GM23338 (cell line): ENCODE measurements at regions not wholly inside any gene's neighbourhood (a gene's known extent, or its start where the extent isn't known, plus 50 kb on each side); places are given as distances from the start of the nearest gene placed in this dataset.

Experiments used
- ATAC-seq: fragments of 200-7000 bp; cut with Tn5 transposase; 3 replicates; pipeline ENCODE4 v1.9.1; 2020
- DNase-seq: peaks from one replicate; pipeline ENCODE4 v3.0.0-alpha.2; 2015; ENCODE audit warnings: low spot score
- H2AFZ ChIP-seq: fragments of 200-600 bp; sonication (generic); 2 replicates; pipeline ENCODE4 v1.8.0; 2016; ENCODE audit warnings: antibody characterized with exemption, mild to moderate bottlenecking, moderate library complexity
- H3F3A ChIP-seq: fragments of 200-600 bp; sonication (generic); replicated peaks from 2 replicates; pipeline ENCODE4 v1.8.0; 2017; ENCODE audit warnings: antibody characterized with exemption, mixed run types, low read depth
- H3K27ac ChIP-seq: fragments of 200-600 bp; sonication (generic); 2 replicates; pipeline ENCODE4 v1.6.1; 2016; ENCODE audit warnings: low read depth
- H3K27me3 ChIP-seq: fragments of 200-600 bp; sonication (generic); 2 replicates; pipeline ENCODE4 v1.8.0; 2016; ENCODE audit warnings: mild to moderate bottlenecking, mixed run types, moderate library complexity; ENCODE audit not compliant: insufficient read depth
- H3K36me3 ChIP-seq: fragments of 200-600 bp; sonication (generic); 2 replicates; pipeline ENCODE4 v1.8.0; 2016; ENCODE audit warnings: mild to moderate bottlenecking; ENCODE audit not compliant: insufficient read depth
- H3K4me1 ChIP-seq: fragments of 200-600 bp; sonication (generic); 2 replicates; pipeline ENCODE4 v1.8.0; 2016; ENCODE audit warnings: mild to moderate bottlenecking, moderate library complexity; ENCODE audit not compliant: insufficient read depth
- H3K4me2 ChIP-seq: fragments of 200-600 bp; sonication (generic); 2 replicates; pipeline ENCODE4 v1.7.1; 2017; ENCODE audit warnings: mixed run types
- H3K4me3 ChIP-seq: fragments of 200-600 bp; sonication (generic); 2 replicates; pipeline ENCODE4 v1.6.1; 2016; ENCODE audit warnings: mixed run types
- H3K79me2 ChIP-seq: fragments of 200-600 bp; sonication (generic); replicated peaks from 2 replicates; pipeline ENCODE4 v1.8.0; 2017; ENCODE audit warnings: mild to moderate bottlenecking; ENCODE audit not compliant: insufficient read depth
- H3K9me2 ChIP-seq: fragments of 200-600 bp; sonication (generic); 2 replicates; pipeline ENCODE4 v1.8.0; 2017; ENCODE audit not compliant: insufficient read depth
- H4K20me1 ChIP-seq: fragments of 200-600 bp; sonication (generic); replicated peaks from 2 replicates; pipeline ENCODE4 v1.8.0; 2017; ENCODE audit warnings: mild to moderate bottlenecking; ENCODE audit not compliant: insufficient read depth
- H3K27ac Mint-ChIP-seq: 2 replicates; pipeline ENCODE4 v1.8.0; 2020; ENCODE audit warnings: inconsistent platforms, mild to moderate bottlenecking, moderate library complexity, mixed read lengths
- H3K27me3 Mint-ChIP-seq: 3 replicates; pipeline ENCODE4 v1.8.0; 2022; ENCODE audit warnings: low read depth, mild to moderate bottlenecking, moderate library complexity, mixed read lengths, inconsistent platforms; ENCODE audit not compliant: insufficient read depth, poor library complexity
- H3K36me3 Mint-ChIP-seq: 3 replicates; pipeline ENCODE4 v1.8.0; 2021; ENCODE audit warnings: low read depth, mild to moderate bottlenecking, inconsistent platforms, moderate library complexity, mixed read lengths
- H3K4me1 Mint-ChIP-seq: 3 replicates; pipeline ENCODE4 v1.8.0; 2020; ENCODE audit warnings: mild to moderate bottlenecking, inconsistent platforms, mixed read lengths
- H3K4me3 Mint-ChIP-seq: 3 replicates; pipeline ENCODE4 v1.8.0; 2021; ENCODE audit warnings: moderate library complexity, mild to moderate bottlenecking, inconsistent platforms, mixed read lengths
- H3K9me3 Mint-ChIP-seq: 3 replicates; pipeline ENCODE4 v1.8.0; 2020; ENCODE audit warnings: moderate library complexity, mild to moderate bottlenecking, inconsistent platforms, mixed read lengths
- CREB1 ChIP-seq: fragments of 250-450 bp; sonication (Bioruptor Pico); IDR thresholded peaks from 2 replicates; pipeline ENCODE4 v1.5.0; 2020; ENCODE audit warnings: low read depth, mild to moderate bottlenecking, moderate library complexity
- EZH2 ChIP-seq: fragments of 200-600 bp; sonication (generic); IDR thresholded peaks from one replicate; pipeline ENCODE4 v1.8.0; 2017; ENCODE audit warnings: antibody characterized with exemption, mild to moderate bottlenecking, low read depth; ENCODE audit not compliant: unreplicated experiment
- JUNB ChIP-seq: IDR thresholded peaks from one replicate; pipeline ENCODE4 v1.6.1; 2016; ENCODE audit warnings: antibody characterized with exemption; ENCODE audit not compliant: unreplicated experiment
- NANOG ChIP-seq: IDR thresholded peaks from 2 replicates; pipeline ENCODE4 v1.6.1; 2016; ENCODE audit warnings: antibody characterized with exemption, borderline replicate concordance
- POLR2AphosphoS5 ChIP-seq: IDR thresholded peaks from 2 replicates; pipeline ENCODE4 v1.6.1; 2016; ENCODE audit warnings: antibody characterized with exemption, low read depth
- STAT1 ChIP-seq: IDR thresholded peaks from one replicate; pipeline ENCODE4 v1.6.1; 2016; ENCODE audit warnings: antibody characterized with exemption; ENCODE audit not compliant: unreplicated experiment
- TF ChIP-seq, protein P1 (sequence below): IDR thresholded peaks from one replicate; pipeline ENCODE4 v1.6.1; 2018; ENCODE audit warnings: antibody characterized with exemption; ENCODE audit not compliant: unreplicated experiment
- TF ChIP-seq, protein P2 (sequence below), 2 experiments: fragments of 200-600 bp in 1 of 2; sonication (generic) in 1 of 2; conservative IDR thresholded peaks; 2 replicates each; pipeline versions ENCODE4 v1.5.1 to v1.6.1; 2016 to 2017; ENCODE audit warnings: antibody characterized with exemption in 2 of 2, low read depth in 2 of 2, mild to moderate bottlenecking in 2 of 2, moderate library complexity in 1 of 2
- TF ChIP-seq, protein P3 (sequence below): IDR thresholded peaks from 2 replicates; pipeline ENCODE4 v1.6.1; 2016; ENCODE audit warnings: antibody characterized with exemption

DNA sequence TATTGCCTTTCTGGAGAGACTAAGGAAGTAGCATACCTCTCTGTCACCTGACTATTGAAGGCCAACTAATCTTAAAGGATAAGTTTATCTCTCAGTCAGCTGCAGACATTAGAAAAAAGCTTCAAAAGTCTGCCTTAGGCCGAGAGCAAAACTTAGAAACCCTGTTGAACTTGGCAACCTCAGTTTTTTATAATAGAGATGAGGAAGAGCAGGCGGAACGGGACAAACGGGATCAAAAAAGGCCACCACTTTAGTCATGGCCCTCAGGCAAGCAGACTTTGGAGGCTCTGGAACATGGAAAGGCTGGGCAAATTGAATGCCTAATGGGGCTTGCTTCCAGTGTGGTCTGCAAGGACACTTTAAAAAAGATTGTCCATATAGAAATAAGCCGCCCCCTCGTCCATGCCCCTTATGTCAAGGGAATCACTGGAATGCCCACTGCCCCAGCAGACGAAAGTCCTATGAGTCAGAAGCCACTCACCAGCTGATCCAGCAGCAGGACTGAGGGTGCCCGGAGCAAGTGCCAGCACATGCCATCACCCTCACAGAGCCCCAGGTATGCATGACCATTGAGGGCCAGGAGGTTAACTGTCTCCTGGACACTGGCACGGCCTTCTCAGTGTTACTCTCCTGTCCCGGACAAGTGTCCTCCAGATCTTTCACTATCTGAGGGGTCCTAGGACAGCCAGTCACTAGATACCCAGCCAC lies 61.5 kb upstream of the FAM98A start:
- Histone ChIP-seq H3K79me2 (no peaks in the 10 kb centered on the region), H2AFZ (no peak overlapping the region), H3K36me3 (peaks cover 17% of the 10 kb centered on the region), H4K20me1 (no peaks in the 10 kb centered on the region), H3F3A (no peaks in the 10 kb centered on the region), H3K4me2 (no peak overlapping the region), H3K4me3 (no peak overlapping the region), H3K9me2 (no peaks in the 10 kb centered on the region), H3K4me1 (no peaks in the 10 kb centered on the region), H3K27ac (no peak overlapping the region), H3K27me3 (no peaks in the 10 kb centered on the region)
- H3K36me3 Mint-ChIP-seq: peaks cover 66% of the 10 kb centered on the region
- no peak for TF ChIP-seq STAT1
- H3K4me3 Mint-ChIP-seq: no peak overlapping the region
- no peak overlapping the region for H3K27ac Mint-ChIP-seq
- DNase-seq: no peak
- H3K9me3 Mint-ChIP-seq: peaks cover 53% of the 10 kb centered on the region
- ATAC-seq: no peak
- H3K4me1 Mint-ChIP-seq: no peaks in the 10 kb centered on the region; the same call in 2 of the 3 replicates
- H3K27me3 Mint-ChIP-seq: peaks cover 1% of the 10 kb centered on the region

DNA sequence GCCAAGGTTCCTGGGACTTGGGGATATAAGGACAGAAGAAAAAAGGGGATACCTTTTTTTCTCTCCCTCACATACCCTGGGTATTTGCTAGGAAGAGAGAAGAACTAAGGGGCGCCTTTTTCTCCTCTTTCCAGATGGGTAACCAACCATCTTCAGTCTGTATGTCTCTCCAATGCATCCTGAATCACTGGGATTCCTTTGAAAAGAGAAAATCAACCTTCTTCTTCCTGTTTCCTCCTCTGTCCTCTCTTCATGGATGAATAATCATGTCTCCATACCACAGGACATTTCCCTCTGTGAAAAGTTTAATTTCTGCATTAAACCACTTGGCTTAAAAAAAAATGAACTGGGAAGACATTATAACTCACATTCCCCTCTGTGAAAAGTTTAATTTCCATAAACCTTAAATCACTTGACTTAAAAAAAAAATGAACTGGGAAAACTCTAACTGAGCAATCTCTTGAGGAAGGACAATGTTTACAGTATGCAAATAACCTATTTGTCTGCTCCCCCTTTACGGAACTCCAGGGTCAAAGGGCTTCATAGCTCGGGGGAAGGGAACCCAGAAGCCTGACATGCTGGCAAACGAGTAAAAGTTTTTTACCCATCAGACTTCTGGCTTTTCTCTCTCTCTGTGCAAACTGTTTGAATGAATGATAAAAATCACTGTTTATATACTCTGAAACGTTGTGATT lies 56.7 kb upstream of the FAM98A start:
- H3F3A ChIP-seq: no peaks in the 10 kb centered on the region
- H3K9me2 ChIP-seq: 0 out of 2 replicates have a peak, but pooled peaks cover 6% of the 10 kb centered on the region
- H3K4me2 ChIP-seq: no peak overlapping the region
- H2AFZ ChIP-seq: no peak overlapping the region
- no peak overlapping the region for H3K4me3 ChIP-seq
- Mint-ChIP-seq H3K4me3 (no peak overlapping the region), H3K27ac (no peak overlapping the region), H3K4me1 (no peaks in the 10 kb centered on the region; the same call in 2 of the 3 replicates), H3K9me3 (peaks cover 37% of the 10 kb centered on the region), H3K27me3 (peaks cover 5% of the 10 kb centered on the region), H3K36me3 (peaks cover 52% of the 10 kb centered on the region)
- H3K27me3 ChIP-seq: no peaks in the 10 kb centered on the region
- no peaks in the 10 kb centered on the region for H4K20me1 ChIP-seq
- peaks cover 7% of the 10 kb centered on the region for H3K36me3 ChIP-seq
- no peak for DNase-seq
- ATAC-seq: no peak
- H3K79me2 ChIP-seq: no peaks in the 10 kb centered on the region
- no peak overlapping the region for H3K27ac ChIP-seq
- no peaks in the 10 kb centered on the region for H3K4me1 ChIP-seq
- no peak for TF ChIP-seq POLR2AphosphoS5
- TF ChIP-seq, protein P1, sequence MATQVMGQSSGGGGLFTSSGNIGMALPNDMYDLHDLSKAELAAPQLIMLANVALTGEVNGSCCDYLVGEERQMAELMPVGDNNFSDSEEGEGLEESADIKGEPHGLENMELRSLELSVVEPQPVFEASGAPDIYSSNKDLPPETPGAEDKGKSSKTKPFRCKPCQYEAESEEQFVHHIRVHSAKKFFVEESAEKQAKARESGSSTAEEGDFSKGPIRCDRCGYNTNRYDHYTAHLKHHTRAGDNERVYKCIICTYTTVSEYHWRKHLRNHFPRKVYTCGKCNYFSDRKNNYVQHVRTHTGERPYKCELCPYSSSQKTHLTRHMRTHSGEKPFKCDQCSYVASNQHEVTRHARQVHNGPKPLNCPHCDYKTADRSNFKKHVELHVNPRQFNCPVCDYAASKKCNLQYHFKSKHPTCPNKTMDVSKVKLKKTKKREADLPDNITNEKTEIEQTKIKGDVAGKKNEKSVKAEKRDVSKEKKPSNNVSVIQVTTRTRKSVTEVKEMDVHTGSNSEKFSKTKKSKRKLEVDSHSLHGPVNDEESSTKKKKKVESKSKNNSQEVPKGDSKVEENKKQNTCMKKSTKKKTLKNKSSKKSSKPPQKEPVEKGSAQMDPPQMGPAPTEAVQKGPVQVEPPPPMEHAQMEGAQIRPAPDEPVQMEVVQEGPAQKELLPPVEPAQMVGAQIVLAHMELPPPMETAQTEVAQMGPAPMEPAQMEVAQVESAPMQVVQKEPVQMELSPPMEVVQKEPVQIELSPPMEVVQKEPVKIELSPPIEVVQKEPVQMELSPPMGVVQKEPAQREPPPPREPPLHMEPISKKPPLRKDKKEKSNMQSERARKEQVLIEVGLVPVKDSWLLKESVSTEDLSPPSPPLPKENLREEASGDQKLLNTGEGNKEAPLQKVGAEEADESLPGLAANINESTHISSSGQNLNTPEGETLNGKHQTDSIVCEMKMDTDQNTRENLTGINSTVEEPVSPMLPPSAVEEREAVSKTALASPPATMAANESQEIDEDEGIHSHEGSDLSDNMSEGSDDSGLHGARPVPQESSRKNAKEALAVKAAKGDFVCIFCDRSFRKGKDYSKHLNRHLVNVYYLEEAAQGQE: no peak
- no peak for TF ChIP-seq STAT1
- TF ChIP-seq, protein P2, sequence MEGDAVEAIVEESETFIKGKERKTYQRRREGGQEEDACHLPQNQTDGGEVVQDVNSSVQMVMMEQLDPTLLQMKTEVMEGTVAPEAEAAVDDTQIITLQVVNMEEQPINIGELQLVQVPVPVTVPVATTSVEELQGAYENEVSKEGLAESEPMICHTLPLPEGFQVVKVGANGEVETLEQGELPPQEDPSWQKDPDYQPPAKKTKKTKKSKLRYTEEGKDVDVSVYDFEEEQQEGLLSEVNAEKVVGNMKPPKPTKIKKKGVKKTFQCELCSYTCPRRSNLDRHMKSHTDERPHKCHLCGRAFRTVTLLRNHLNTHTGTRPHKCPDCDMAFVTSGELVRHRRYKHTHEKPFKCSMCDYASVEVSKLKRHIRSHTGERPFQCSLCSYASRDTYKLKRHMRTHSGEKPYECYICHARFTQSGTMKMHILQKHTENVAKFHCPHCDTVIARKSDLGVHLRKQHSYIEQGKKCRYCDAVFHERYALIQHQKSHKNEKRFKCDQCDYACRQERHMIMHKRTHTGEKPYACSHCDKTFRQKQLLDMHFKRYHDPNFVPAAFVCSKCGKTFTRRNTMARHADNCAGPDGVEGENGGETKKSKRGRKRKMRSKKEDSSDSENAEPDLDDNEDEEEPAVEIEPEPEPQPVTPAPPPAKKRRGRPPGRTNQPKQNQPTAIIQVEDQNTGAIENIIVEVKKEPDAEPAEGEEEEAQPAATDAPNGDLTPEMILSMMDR (conservative IDR thresholded peaks at IDR 0.05; ENCODE audit: low read depth in 2 of 2): no peak
- TF ChIP-seq JUNB: no peak
- TF ChIP-seq NANOG: no peak
- TF ChIP-seq CREB1 (CRISPR knock-in tag): no peak
- no peak for TF ChIP-seq EZH2
- TF ChIP-seq, protein P3, sequence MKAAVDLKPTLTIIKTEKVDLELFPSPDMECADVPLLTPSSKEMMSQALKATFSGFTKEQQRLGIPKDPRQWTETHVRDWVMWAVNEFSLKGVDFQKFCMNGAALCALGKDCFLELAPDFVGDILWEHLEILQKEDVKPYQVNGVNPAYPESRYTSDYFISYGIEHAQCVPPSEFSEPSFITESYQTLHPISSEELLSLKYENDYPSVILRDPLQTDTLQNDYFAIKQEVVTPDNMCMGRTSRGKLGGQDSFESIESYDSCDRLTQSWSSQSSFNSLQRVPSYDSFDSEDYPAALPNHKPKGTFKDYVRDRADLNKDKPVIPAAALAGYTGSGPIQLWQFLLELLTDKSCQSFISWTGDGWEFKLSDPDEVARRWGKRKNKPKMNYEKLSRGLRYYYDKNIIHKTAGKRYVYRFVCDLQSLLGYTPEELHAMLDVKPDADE: no peak
